KMS-11 (cell line): ENCODE measurements at regions not wholly inside any gene's neighbourhood (a gene's known extent, or its start where the extent isn't known, plus 50 kb on each side); places are given as distances from the start of the nearest gene placed in this dataset.

ENCODE experiments used
- H2AFZ ChIP-seq: fragments of 200-600 bp; sonication (generic); 2 replicates; pipeline ENCODE4 v1.6.1; 2016; ENCODE audit warnings: antibody characterized with exemption, mixed run types, low read depth
- H3K27ac ChIP-seq: fragments of 200-600 bp; sonication (generic); 2 replicates; pipeline ENCODE4 v1.6.1; 2016; ENCODE audit warnings: mild to moderate bottlenecking, mixed run types
- H3K27me3 ChIP-seq: fragments of 200-600 bp; sonication (generic); 2 replicates; pipeline ENCODE4 v1.6.1; 2017; ENCODE audit warnings: mild to moderate bottlenecking, low read depth, mixed run types, moderate library complexity; ENCODE audit not compliant: insufficient read depth
- H3K36me3 ChIP-seq: fragments of 200-600 bp; sonication (generic); 2 replicates; pipeline ENCODE4 v1.6.1; 2017; ENCODE audit warnings: mild to moderate bottlenecking, mixed run types; ENCODE audit not compliant: insufficient read depth
- H3K4me1 ChIP-seq: fragments of 200-600 bp; sonication (generic); 2 replicates; pipeline ENCODE4 v1.6.1; 2016; ENCODE audit warnings: mild to moderate bottlenecking, low read depth, mixed run types; ENCODE audit not compliant: poor library complexity, severe bottlenecking
- H3K4me2 ChIP-seq: fragments of 200-600 bp; sonication (generic); 2 replicates; pipeline ENCODE4 v1.7.0; 2016; ENCODE audit warnings: mild to moderate bottlenecking, mixed run types
- H3K4me3 ChIP-seq: fragments of 200-600 bp; sonication (generic); IDR thresholded peaks from 2 replicates; pipeline ENCODE4 v1.6.1; 2017; ENCODE audit warnings: low read depth, low read length, mixed read lengths; ENCODE audit not compliant: insufficient read depth
- H3K79me2 ChIP-seq: fragments of 200-600 bp; sonication (generic); 2 replicates; pipeline ENCODE4 v1.6.1; 2016; ENCODE audit warnings: low read depth, mixed run types; ENCODE audit not compliant: insufficient read depth
- H3K9ac ChIP-seq: fragments of 200-600 bp; sonication (generic); 2 replicates; pipeline ENCODE4 v1.6.1; 2016; ENCODE audit warnings: mild to moderate bottlenecking, mixed run types
- H4K20me1 ChIP-seq: fragments of 200-600 bp; sonication (generic); 2 replicates; pipeline ENCODE4 v1.6.1; 2016; ENCODE audit warnings: mild to moderate bottlenecking, mixed run types; ENCODE audit not compliant: insufficient read depth
- TF ChIP-seq, protein P1 (sequence below): fragments of 200-600 bp; sonication (generic); conservative IDR thresholded peaks from 2 replicates; pipeline ENCODE4 v1.6.1; 2017; ENCODE audit warnings: low read depth, mild to moderate bottlenecking, antibody characterized with exemption, low read length, moderate library complexity, mixed read lengths

- Histone ChIP-seq H3K79me2 (no peaks in the 10 kb centered on the region), H3K9ac (no peak overlapping the region), H3K27ac (no peak overlapping the region), H3K36me3 (no peaks in the 10 kb centered on the region), H3K4me1 (no peaks in the 10 kb centered on the region), H2AFZ (no peak overlapping the region), H4K20me1 (no peaks in the 10 kb centered on the region), H3K4me2 (no peak overlapping the region), H3K4me3 (no peak overlapping the region), H3K27me3 (no peaks in the 10 kb centered on the region)
- TF ChIP-seq, protein P1, sequence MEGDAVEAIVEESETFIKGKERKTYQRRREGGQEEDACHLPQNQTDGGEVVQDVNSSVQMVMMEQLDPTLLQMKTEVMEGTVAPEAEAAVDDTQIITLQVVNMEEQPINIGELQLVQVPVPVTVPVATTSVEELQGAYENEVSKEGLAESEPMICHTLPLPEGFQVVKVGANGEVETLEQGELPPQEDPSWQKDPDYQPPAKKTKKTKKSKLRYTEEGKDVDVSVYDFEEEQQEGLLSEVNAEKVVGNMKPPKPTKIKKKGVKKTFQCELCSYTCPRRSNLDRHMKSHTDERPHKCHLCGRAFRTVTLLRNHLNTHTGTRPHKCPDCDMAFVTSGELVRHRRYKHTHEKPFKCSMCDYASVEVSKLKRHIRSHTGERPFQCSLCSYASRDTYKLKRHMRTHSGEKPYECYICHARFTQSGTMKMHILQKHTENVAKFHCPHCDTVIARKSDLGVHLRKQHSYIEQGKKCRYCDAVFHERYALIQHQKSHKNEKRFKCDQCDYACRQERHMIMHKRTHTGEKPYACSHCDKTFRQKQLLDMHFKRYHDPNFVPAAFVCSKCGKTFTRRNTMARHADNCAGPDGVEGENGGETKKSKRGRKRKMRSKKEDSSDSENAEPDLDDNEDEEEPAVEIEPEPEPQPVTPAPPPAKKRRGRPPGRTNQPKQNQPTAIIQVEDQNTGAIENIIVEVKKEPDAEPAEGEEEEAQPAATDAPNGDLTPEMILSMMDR = no peak
These were observed 641.1 kb downstream of the PLA2G4A start for GRCh38 chr1:187469836-187470235.

DNA sequence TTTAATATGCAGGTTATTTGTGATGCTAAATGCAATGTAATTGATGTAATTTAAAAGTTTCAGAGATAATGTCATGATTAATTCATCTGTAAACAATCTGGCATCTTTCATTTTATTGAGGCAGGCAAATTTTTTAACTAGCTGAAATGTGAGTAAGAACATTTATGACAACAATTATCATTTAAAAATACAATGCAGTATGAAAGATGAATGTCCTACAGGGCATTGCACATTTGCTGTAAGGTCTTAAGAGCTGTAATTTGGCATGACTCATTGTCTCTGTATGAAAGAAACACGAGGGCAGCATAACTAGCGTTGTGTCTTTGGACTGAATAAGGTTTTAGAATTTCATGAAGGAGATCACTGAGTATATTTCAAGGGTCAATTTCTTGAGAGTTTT is 642.8 kb downstream of the PLA2G4A start:
- Histone ChIP-seq H3K4me3 (no peak overlapping the region), H3K27ac (no peak overlapping the region), H3K4me2 (no peak overlapping the region), H4K20me1 (no peaks in the 10 kb centered on the region), H2AFZ (no peak overlapping the region), H3K27me3 (no peaks in the 10 kb centered on the region), H3K9ac (no peak overlapping the region), H3K4me1 (no peaks in the 10 kb centered on the region), H3K36me3 (no peaks in the 10 kb centered on the region), H3K79me2 (no peaks in the 10 kb centered on the region)
- TF ChIP-seq, protein P1 = no peak

DNA sequence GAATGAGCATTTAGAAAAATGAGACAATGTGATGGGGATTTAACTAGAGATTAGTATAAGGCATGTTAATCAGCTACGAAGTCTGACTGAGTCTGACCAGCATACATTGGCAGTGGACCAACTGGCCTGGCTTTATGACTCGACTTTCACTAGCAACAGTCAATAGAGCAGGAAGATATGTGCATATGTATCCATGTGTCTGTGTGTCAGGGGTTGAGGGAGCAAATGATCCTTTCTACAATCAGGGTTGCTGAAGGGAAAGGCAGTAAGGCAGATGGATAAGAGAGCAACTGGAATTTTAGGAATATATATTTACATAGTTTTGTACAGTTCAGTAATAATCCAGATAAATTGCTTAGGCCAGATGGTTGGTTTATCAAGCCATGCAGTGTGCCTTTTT is 645.6 kb downstream of the PLA2G4A start:
- no peaks in the 10 kb centered on the region for H4K20me1 ChIP-seq
- no peaks in the 10 kb centered on the region for H3K79me2 ChIP-seq
- no peak overlapping the region for H3K4me3 ChIP-seq
- TF ChIP-seq, protein P1 = no peak
- H3K36me3 ChIP-seq = no peaks in the 10 kb centered on the region
- H3K4me1 ChIP-seq = no peaks in the 10 kb centered on the region
- no peak overlapping the region for H3K27ac ChIP-seq
- H2AFZ ChIP-seq = no peak overlapping the region
- no peaks in the 10 kb centered on the region for H3K27me3 ChIP-seq
- no peak overlapping the region for H3K4me2 ChIP-seq
- H3K9ac ChIP-seq = no peak overlapping the region

DNA sequence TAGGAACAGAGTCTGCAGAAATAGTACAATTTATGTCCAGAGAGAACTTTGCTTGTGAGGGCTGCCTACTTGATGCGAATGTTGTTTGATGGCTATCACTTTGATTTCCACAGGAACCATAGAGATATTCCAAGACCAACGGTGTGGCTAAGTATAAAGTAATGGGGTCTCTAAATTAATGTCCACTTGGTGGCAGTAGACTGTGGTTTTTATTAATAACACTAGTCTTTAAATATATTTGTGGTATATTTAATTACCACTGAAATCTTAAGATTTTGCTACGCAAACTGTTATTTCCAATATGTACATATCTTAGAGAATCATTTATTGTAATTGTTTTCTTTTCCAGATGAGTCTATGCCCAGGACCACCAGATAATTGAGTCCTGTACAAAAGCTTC is 647.9 kb downstream of the PLA2G4A start:
- Histone ChIP-seq H4K20me1 (no peaks in the 10 kb centered on the region), H2AFZ (no peak overlapping the region), H3K4me2 (no peak overlapping the region), H3K4me3 (no peak overlapping the region), H3K79me2 (no peaks in the 10 kb centered on the region), H3K27ac (no peak overlapping the region), H3K36me3 (no peaks in the 10 kb centered on the region), H3K27me3 (no peaks in the 10 kb centered on the region), H3K9ac (no peak overlapping the region), H3K4me1 (no peaks in the 10 kb centered on the region)
- TF ChIP-seq, protein P1 = peak; percentile 49; the same call in 1 of the 2 replicates

DNA sequence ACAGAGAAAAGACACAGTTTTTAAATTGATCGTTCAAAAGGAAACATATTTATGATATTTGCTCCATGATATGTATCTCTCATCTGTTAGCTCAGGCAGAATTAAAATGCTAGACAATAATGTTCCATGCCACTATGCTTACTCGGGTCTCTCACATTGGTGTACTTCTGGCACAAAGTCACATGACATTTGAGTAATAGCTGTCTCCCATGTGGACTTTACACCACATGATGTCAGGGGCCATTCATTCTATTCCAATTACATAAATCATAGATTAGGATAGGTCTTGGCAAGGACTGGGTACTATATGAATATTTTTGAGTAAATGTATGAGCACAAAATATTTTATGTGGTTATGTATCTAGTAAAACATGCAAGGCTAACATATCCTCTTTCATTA is 648.4 kb downstream of the PLA2G4A start:
- TF ChIP-seq, protein P1 = no peak
- no peaks in the 10 kb centered on the region for H3K4me1 ChIP-seq
- no peaks in the 10 kb centered on the region for H3K27me3 ChIP-seq
- no peak overlapping the region for H3K4me3 ChIP-seq
- H3K9ac ChIP-seq = no peak overlapping the region
- H3K4me2 ChIP-seq = no peak overlapping the region
- no peaks in the 10 kb centered on the region for H4K20me1 ChIP-seq
- H2AFZ ChIP-seq = no peak overlapping the region
- no peaks in the 10 kb centered on the region for H3K79me2 ChIP-seq
- H3K36me3 ChIP-seq = no peaks in the 10 kb centered on the region
- no peak overlapping the region for H3K27ac ChIP-seq
